ENCODE measurements at regions not wholly inside any gene's neighbourhood (a gene's known extent, or its start where the extent isn't known, plus 50 kb on each side); places are given as distances from the start of the nearest gene placed in this dataset.

DNA sequence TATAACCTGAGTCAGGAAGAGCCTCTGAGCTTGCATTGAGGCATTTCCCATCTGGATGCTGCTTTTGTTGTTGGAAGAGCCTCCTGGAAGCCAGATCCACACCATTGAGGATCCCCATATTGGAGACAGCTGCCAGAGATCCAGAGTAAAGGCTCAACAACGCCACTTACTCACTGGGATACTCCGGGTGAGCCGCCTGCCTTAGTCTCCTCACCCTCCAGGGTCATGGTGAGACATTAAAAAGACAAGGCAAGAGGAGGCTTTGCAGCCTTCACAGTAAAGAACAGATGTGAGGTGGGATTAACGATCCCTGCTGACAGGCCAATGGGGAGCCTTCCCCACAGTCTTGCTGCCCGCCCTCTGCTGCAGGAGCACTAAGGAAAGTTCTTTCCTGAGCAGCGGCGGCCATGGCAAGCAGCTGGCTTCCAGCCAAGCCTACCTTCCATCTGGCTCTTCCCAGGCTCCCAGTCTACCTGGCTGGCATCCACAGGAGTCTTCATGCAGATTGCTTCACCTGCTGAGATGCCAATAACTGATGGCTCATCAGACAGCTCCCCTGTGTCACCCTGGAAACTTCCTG lies 198.5 kb downstream of the CYLD start:
- Histone ChIP-seq H3F3A (ENCODE audit: low read length, unreplicated experiment) (no peaks in the 10 kb centered on the region), H2AFZ (ENCODE audit: low read length) (no peak overlapping the region), H3K79me2 (ENCODE audit: low read length) (no peaks in the 10 kb centered on the region), H3K27me3 (ENCODE audit: low read length) (no peaks in the 10 kb centered on the region), H3K4me1 (ENCODE audit: insufficient read depth, low read length) (no peaks in the 10 kb centered on the region), H3K4me2 (ENCODE audit: low read length) (no peak overlapping the region), H3K9ac (ENCODE audit: low read length) (no peak overlapping the region), H3K9me2 (replicated peaks; ENCODE audit: low read length) (no peaks in the 10 kb centered on the region), H3K4me3 (ENCODE audit: low read length) (no peak overlapping the region), H4K20me1 (ENCODE audit: low read length) (no peaks in the 10 kb centered on the region), H3K9me3 (ENCODE audit: low read length) (no peaks in the 10 kb centered on the region), H3K27ac (ENCODE audit: low read length) (no peak overlapping the region), H3K36me3 (ENCODE audit: low read depth, low read length) (no peaks in the 10 kb centered on the region)
- DNase-seq = no peak
- intact Hi-C loops (cut with micrococcal nuclease) = no loop called here
- TF ChIP-seq EZH2phosphoT487 (IDR thresholded peaks at IDR 0.05; ENCODE audit: borderline replicate concordance, low read length) (no peak), EZH2 (IDR thresholded peaks at IDR 0.05; ENCODE audit: low read length, unreplicated experiment) (no peak)
- TF ChIP-seq, protein P1, sequence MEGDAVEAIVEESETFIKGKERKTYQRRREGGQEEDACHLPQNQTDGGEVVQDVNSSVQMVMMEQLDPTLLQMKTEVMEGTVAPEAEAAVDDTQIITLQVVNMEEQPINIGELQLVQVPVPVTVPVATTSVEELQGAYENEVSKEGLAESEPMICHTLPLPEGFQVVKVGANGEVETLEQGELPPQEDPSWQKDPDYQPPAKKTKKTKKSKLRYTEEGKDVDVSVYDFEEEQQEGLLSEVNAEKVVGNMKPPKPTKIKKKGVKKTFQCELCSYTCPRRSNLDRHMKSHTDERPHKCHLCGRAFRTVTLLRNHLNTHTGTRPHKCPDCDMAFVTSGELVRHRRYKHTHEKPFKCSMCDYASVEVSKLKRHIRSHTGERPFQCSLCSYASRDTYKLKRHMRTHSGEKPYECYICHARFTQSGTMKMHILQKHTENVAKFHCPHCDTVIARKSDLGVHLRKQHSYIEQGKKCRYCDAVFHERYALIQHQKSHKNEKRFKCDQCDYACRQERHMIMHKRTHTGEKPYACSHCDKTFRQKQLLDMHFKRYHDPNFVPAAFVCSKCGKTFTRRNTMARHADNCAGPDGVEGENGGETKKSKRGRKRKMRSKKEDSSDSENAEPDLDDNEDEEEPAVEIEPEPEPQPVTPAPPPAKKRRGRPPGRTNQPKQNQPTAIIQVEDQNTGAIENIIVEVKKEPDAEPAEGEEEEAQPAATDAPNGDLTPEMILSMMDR (conservative IDR thresholded peaks at IDR 0.05; ENCODE audit: low read depth, low read length) = no peak
- POLR2A ChIA-PET (ENCODE audit: unreplicated experiment) = no interaction called here
- ATAC-seq = no peak
- BruUV-seq (replicated peaks) = no TSS peak
- CTCF ChIA-PET = no interaction called here

DNA sequence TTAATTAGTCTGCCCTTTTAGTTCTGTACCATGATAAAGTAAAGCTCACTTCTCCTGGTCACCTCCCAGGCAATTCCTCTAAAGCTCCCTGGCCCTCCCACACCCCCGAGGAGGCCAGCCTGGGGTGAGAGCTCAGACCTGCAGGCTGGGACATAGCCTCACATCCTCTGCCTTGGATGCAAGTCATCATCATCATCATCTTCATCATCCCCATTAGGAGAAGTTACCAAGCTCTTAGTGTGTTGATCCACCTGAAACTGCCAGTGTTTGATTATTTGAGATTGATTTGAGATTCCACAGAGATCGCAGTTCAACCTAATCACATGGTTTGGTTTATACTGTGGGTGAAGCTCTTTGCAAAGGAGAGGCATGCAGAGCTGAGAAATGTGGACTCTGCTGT lies 197.5 kb downstream of the CYLD start:
- no peaks in the 10 kb centered on the region for H3K27me3 ChIP-seq (ENCODE audit: low read length)
- ChIA-PET CTCF (no interaction called here), POLR2A (ENCODE audit: unreplicated experiment) (no interaction called here)
- H3K36me3 ChIP-seq (ENCODE audit: low read depth, low read length) = no peaks in the 10 kb centered on the region
- no peaks in the 10 kb centered on the region for H3K9me2 ChIP-seq (replicated peaks; ENCODE audit: low read length)
- BruUV-seq (replicated peaks) = no TSS peak
- H3F3A ChIP-seq (ENCODE audit: low read length, unreplicated experiment) = no peaks in the 10 kb centered on the region
- no peaks in the 10 kb centered on the region for H3K79me2 ChIP-seq (ENCODE audit: low read length)
- no peaks in the 10 kb centered on the region for H3K4me1 ChIP-seq (ENCODE audit: insufficient read depth, low read length)
- intact Hi-C loops (cut with micrococcal nuclease) = no loop called here
- no peak overlapping the region for H3K4me2 ChIP-seq (ENCODE audit: low read length)
- no peaks in the 10 kb centered on the region for H3K9me3 ChIP-seq (ENCODE audit: low read length)
- TF ChIP-seq EZH2 (IDR thresholded peaks at IDR 0.05; ENCODE audit: low read length, unreplicated experiment) = no peak
- TF ChIP-seq, protein P1 (conservative IDR thresholded peaks at IDR 0.05; ENCODE audit: low read depth, low read length) = no peak
- no peak for TF ChIP-seq EZH2phosphoT487 (IDR thresholded peaks at IDR 0.05; ENCODE audit: borderline replicate concordance, low read length)
- no peak for DNase-seq
- ATAC-seq = no peak
- H3K4me3 ChIP-seq (ENCODE audit: low read length) = no peak overlapping the region
- H3K9ac ChIP-seq (ENCODE audit: low read length) = no peak overlapping the region
- no peaks in the 10 kb centered on the region for H4K20me1 ChIP-seq (ENCODE audit: low read length)
- H3K27ac ChIP-seq (ENCODE audit: low read length) = no peak overlapping the region
- no peak overlapping the region for H2AFZ ChIP-seq (ENCODE audit: low read length)

DNA sequence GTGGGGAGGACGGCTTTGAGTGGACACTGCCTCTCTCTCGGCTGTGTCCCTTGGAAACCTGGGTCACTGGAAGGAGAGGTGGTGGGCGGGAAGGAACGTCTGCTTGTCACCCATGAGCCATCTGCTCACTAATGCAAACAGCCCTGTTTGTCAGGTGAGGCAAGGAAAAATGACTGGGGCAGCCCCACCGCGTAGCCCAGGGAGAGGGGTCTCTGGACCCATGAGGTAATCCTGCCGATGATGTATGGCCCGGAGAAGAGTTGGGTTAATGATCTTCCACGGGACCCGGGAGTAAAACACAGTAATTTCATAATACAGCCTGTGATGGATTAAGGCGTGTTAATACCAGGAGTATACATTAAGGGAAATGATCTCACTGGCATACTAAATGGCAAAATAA lies 197.0 kb downstream of the CYLD start:
- Histone ChIP-seq H3K27ac (ENCODE audit: low read length) (no peak overlapping the region), H3K9me2 (replicated peaks; ENCODE audit: low read length) (no peaks in the 10 kb centered on the region), H3K36me3 (ENCODE audit: low read depth, low read length) (no peaks in the 10 kb centered on the region), H3K9ac (ENCODE audit: low read length) (no peak overlapping the region), H3K4me3 (ENCODE audit: low read length) (no peak overlapping the region), H3K27me3 (ENCODE audit: low read length) (no peaks in the 10 kb centered on the region), H2AFZ (ENCODE audit: low read length) (no peak overlapping the region), H3K9me3 (ENCODE audit: low read length) (no peaks in the 10 kb centered on the region), H4K20me1 (ENCODE audit: low read length) (no peaks in the 10 kb centered on the region), H3K4me1 (ENCODE audit: insufficient read depth, low read length) (no peaks in the 10 kb centered on the region), H3K79me2 (ENCODE audit: low read length) (no peaks in the 10 kb centered on the region), H3K4me2 (ENCODE audit: low read length) (no peak overlapping the region), H3F3A (ENCODE audit: low read length, unreplicated experiment) (no peaks in the 10 kb centered on the region)
- no TSS peak for BruUV-seq (replicated peaks)
- intact Hi-C loops (cut with micrococcal nuclease) = no loop called here
- CTCF ChIA-PET = no interaction called here
- DNase-seq = no peak
- POLR2A ChIA-PET (ENCODE audit: unreplicated experiment) = no interaction called here
- TF ChIP-seq EZH2phosphoT487 (IDR thresholded peaks at IDR 0.05; ENCODE audit: borderline replicate concordance, low read length) = no peak
- no peak for TF ChIP-seq EZH2 (IDR thresholded peaks at IDR 0.05; ENCODE audit: low read length, unreplicated experiment)
- TF ChIP-seq, protein P1 (conservative IDR thresholded peaks at IDR 0.05; ENCODE audit: low read depth, low read length) = no peak
- no peak for ATAC-seq

Data from PC-3 (cell line).